Fibroblast of villous mesenchyme (primary cell): ENCODE measurements at regions not wholly inside any gene's neighbourhood (a gene's known extent, or its start where the extent isn't known, plus 50 kb on each side); places are given as distances from the start of the nearest gene placed in this dataset.
"Not testable (repeated sequence)": the region's sequence is repeated elsewhere in the genome, so short reads cannot be mapped to it uniquely, and the experiment has no call there.

Experiments
- DNase-seq: peaks from one replicate; pipeline ENCODE4 v3.0.0-alpha.2; 2010; ENCODE audit warnings: low read depth
- H3K4me3 ChIP-seq: 2 replicates; pipeline ENCODE4 v1.5.1; 2011; ENCODE audit warnings: low read depth, mild to moderate bottlenecking, low read length
- CTCF ChIP-seq: IDR thresholded peaks from 2 replicates; pipeline ENCODE4 v1.5.1; 2012; ENCODE audit warnings: low read depth, mild to moderate bottlenecking, low read length; ENCODE audit not compliant: insufficient read depth

- no peak overlapping the region for H3K4me3 ChIP-seq
- DNase-seq, result no peak
- no peak for TF ChIP-seq CTCF
Measured at GRCh38 chr5:106006242-106006641, 1664.5 kb downstream of the EFNA5 start.

- not testable (repeated sequence) for DNase-seq, H3K4me3 ChIP-seq
Measured at GRCh38 chr5:105998991-105999390, 1671.7 kb downstream of the EFNA5 start.

GRCh38 chr5:105993027-105993426 is 1677.7 kb downstream of the EFNA5 start:
- no peak for DNase-seq
- H3K4me3 ChIP-seq, result no peak overlapping the region
- TF ChIP-seq CTCF, result no peak

- no peak for TF ChIP-seq CTCF
- H3K4me3 ChIP-seq, result no peak overlapping the region
- no peak for DNase-seq
Measured at GRCh38 chr5:105982526-105982925, 1688.2 kb downstream of the EFNA5 start.

- TF ChIP-seq CTCF, result no peak
- DNase-seq, result no peak
- H3K4me3 ChIP-seq, result no peak overlapping the region
Measured at GRCh38 chr5:105978011-105978410, 1692.7 kb downstream of the EFNA5 start.

- TF ChIP-seq CTCF, result no peak
- H3K4me3 ChIP-seq, result no peak overlapping the region
- no peak for DNase-seq
Measured at GRCh38 chr5:105977163-105977562, 1693.6 kb downstream of the EFNA5 start.

- DNase-seq, result no peak
- TF ChIP-seq CTCF, result no peak
- no peak overlapping the region for H3K4me3 ChIP-seq
Measured at GRCh38 chr5:105970919-105971318, 1699.8 kb downstream of the EFNA5 start.
